NCI-H1694 treated with DMSO at 0.1 percent for 48 hours (cell line): ENCODE measurements at regions not wholly inside any gene's neighbourhood (a gene's known extent, or its start where the extent isn't known, plus 50 kb on each side); places are given as distances from the start of the nearest gene placed in this dataset.

ENCODE experiments used
- DNase-seq: peaks from one replicate; lab custom pipeline; 2025; lab: John Stamatoyannopoulos, UW

DNA sequence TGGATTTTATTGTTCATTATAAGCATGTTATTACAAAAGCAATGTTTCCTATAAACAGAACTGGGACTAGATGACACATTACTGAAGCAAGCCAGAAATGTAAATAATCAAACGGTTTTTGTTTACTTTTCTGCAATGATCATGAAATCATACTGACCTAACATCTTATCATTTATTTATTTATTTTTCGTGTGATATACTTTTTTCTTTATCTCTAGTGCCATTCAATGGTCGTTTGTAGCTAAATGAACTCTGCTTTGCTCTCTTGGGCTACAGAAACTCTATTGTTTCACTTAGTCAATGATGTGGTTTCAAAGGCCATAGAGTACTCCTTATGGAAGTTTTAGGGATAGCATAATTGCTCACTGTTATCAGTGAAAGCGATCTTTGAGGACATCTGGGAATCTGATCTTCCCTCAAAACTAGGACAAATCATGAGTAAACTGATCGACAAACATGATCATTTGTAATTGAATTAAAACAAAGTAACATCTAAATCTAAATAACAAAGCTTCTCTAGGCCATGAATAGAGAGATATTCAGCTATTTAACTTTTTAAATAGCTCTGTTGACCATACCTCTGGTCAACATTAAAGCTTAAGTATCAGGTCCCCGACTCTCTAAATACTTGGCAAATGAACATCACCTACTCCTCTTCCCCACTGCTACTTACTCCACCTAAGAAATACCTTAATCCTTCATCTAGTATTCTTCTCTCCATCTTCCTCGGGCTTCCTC is 933.4 kb downstream of the TFAP2A start:
- no peak for DNase-seq

DNA sequence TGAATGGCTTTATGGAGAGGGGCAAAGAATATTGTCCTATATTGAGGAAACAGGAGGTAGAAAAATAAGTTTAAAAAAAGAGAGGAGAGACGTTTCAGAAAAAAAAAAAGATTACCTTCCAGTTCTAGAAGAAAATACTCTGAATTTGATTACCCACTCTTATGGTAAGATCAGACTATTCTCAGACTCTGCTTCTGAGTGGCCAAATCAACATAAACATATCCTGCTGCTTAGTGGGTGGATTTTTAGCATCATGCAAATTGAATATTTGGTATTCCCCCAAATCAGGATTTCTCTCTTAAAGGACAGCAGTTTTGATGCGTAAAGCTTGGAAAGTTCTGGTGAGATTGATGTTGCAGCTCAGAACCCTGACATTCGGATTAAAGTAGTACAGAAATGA is 946.6 kb downstream of the TFAP2A start:
- no peak for DNase-seq

DNA sequence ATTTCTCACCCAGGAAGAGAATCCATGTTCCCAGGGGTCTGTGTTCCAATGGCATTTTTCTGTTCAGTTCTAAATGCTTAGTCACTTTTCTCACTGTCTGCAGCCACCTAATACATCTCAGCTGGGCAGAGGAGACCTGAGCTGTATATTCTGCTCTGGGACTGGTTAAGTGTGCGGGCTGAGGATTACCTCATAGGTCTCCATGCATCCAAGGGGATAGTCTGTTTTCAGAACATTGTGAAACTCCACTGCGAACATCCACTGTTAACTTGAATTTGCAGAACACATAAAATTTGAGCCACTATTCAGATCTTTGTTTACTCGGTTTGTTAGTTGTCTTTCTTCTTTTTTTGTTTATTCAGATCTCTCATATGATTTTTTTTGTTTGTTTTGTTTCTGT is 947.1 kb downstream of the TFAP2A start:
- no peak for DNase-seq

DNA sequence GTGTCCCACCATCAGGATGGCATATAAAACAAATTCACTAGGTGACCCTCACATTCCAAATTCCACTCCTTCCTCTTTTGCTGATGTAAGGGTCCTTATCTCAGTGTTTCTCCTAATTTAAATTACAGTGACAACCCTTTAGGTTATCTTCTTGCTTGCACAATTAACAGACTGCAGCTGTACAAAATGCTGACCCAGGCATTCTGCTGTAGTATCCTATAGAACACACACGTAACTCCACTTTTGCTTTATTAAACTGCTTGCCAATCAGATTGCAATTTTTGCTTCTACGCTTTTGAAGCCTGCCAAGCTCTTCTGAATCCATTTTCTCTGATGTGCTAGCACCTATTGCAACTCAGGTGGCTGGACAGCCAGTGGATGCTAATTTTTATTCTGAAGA is 950.3 kb downstream of the TFAP2A start:
- DNase-seq = no peak

DNA sequence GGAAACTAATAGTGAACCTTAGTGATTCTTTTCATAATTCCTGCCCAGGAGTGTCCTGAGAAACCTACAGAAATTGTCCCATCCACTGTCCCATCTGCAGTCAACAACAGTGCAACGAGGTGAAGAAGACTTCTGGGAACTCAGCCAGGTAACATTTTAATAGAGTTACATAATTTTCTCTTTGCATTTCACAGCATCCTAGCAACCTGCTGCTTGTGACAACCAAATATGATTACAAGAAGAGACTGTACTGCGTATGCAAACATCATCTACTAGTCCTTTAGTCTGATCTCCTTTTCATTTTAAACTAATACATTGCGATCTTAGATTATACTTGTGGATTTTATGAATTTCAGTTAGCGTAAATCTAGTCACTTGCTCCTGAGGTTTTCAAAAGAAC is 951.6 kb downstream of the TFAP2A start:
- DNase-seq = peak; percentile 2

DNA sequence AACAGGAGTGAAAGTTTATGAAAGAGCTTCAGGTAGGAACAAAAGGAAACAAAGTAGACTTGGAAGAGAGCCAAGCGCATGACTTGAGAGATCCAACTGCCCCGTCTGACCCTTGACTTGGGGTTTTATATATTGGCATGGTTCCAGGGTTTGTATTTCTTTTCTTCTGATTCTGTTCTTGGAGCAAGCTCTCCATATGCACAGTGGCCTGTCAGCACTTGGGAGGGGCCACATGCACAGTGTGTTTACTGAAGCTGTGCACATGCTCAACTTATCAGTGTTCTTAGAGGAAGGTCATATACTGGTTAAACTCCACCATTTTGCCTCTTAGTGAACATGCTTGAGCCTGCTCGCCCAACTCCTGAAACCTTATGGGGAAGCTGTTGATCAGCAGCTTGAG is 953.7 kb downstream of the TFAP2A start:
- no peak for DNase-seq

DNA sequence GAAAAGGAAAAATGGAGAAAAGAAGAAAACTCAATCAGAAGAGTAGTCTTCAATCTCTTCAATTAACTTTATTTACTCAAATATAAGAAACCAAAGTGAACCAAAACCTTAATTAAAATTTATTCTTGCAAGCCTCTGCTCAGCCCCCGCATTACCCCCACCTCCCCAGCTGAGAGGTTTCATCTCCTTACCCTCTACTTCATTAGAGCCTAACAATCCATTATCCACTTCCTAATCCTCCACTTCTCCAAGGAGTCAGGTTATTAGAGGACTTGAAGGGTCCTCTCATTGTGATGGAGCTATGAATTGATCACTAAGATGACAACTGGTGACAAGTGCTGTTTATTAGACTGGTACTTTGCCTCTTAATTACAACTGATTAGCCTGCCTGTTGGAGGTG is 956.5 kb downstream of the TFAP2A start:
- DNase-seq = no peak

DNA sequence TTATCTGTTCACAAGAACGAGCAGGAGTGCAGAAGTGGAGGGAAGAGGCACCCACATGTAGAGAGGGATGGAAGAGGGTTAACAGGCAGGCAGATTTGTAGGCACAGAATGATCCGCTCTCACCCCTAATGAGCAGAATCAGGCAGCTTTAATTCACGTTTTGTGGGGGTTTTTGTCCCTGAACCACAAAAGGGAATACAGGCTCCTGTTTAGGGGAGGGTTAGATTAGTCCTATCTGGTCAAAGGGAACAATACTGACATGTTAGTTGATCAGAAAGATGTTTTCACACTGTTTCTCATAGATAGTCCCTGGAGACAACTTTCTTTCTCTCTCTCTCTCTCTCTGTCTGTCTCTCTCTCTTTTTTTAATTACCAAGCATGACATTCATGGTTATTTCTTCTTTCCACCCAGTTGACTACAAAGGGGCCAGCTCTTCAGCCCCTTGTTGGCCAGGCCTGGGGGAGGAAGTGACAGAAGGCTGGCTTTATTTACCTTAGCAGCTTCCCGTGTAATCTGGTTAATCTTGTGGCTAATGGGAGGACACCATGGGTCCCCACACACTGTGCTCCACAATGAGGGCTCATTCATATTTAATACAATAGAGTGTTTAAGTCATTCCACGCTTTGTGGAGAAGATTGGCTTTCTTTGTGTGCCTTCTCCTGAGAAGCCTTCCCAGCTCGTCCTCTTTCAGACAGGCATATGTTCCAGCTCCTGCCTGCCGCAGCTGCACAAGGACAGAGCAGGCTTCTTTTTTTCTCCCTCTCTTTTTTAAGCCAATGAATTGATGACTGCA is 958.8 kb downstream of the TFAP2A start:
- DNase-seq = no peak

DNA sequence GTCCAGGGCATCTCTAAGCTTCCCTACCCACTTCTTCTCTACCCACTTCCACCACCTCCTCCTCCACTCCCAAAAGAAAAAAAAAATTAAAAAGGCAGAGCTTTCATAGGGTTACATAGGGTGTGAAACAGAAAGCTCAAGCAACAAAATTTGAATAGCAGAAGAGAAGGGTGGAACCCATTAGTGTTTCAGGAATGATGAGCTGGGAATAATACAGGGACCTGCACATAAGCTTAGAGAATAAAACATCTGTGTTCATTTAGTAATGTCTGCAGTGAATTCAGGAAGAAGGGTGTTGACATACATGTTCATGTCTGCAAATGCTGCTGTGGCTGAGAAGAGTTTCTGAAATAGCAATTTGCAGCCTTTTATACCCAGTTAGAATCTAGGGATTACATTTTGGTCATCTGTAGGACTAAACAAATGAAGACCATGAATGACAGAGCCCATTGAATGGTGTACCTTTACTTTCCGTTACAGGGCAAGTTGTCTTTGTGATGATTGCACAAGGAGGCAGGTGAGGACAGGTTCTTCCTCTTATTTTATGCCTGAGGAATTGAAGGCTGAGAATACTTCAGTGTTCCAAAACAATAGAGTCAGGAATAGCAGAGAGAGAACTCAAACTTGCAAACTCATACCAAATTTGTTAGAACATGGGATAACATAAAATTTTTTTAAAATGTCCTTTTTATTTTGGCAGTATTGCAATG is 975.1 kb downstream of the TFAP2A start:
- DNase-seq = no peak

DNA sequence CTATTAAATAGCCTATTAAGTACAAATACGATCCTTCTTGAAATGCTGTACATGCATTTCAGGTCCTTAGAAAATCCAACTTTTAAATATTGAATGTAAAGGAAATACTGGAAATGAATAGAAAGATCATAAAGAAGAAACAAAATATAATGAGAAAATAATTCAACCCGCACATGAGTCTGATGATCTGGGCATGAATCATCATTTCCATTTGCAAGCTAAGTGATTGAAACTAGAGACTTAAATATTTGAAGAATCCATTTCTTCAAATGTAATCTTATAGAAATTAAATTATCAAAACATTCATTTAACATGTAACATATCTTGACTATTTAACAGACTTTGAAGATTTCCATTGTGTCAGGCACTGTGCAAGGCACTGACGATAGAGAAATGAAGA is 977.0 kb downstream of the TFAP2A start:
- DNase-seq = no peak

DNA sequence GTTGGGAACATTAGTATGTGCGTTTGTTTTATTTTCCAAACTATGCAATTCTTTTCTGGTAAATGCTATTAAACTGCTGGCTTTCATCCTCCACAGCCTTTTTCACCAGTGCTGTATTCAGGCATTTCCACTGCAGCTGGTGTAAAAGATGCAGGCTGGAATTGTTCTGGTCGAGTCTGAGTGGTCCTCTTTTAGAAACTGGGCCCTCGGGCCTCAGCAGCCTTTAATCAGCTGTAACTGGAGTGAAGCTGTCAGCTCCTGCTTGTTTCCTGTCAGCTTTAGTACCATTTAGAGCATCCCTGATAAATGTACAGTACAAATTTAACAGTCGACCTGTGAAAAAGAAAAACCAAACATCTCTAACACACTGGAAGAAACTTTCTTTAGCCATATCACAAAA is 979.6 kb downstream of the TFAP2A start:
- no peak for DNase-seq

DNA sequence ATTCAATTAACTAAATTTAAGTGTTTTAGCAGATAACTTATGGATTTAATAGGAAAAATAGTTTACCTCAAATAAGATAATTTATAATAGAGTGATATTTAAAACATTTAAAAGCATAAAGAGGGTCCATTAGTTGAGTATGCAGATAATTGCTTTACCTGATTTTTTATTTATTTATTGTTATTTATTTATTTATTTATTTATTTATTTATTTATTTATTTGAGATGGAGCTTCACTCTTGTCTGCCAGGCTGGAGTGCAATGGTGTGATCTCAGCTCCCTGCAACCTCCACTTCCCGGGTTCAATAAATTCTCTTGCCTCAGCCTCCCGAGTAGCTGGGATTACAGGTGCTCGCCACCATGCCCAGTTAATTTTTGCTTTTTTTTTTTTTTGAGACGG is 982.9 kb downstream of the TFAP2A start:
- DNase-seq = no peak

DNA sequence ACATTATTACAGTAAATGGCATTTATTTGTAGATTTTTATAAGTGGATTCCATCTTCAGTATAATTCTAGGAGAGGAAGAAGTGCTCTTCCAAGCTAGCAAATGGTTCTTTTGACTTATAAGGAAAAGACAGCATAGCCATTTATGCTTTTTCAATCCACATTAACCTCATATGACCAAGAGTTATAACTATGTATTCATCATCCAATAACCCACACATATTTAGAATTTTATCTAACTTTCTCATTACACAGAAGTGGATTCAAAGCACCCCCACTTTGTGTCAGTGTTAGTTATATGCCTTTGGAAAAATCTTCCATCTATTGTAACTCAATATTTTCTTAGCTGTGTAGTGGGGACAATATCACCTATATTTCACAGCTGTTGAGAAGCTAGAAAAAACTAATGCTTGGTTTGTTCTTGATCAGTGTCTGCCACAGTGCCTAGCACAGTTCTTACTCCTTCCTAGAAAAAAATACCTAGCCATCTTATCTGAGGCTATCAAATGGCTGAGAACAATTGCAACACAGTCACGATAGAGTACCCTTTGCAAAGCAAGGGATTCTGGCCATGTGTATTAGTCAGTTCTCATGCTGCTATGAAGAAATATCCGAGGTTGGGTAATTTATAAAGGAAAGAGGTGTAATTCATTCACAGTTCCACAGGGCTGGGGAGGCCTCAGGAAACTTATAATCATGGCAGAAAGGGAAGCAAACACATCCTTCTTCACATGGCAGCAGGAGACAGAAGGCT is 986.3 kb downstream of the TFAP2A start:
- DNase-seq = no peak

DNA sequence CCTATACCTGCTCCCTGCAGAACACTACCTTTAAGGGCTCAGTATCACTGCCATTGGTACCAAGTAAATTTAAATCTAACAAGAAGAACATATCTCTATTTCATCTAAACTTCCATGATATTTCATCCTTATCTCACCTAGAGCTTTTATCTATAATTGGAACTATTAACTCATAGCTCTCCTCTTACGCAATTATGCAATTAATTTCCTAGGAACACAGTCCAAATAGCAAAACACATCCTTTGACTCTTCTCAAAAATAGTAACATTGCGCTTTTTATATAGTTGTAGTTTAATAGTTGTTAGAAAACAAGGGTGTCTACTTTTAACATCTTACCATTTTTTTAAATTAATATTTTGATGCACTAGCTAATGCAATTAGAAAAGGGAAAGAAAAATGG is 986.8 kb upstream of the SLC35B3 start:
- DNase-seq = no peak

DNA sequence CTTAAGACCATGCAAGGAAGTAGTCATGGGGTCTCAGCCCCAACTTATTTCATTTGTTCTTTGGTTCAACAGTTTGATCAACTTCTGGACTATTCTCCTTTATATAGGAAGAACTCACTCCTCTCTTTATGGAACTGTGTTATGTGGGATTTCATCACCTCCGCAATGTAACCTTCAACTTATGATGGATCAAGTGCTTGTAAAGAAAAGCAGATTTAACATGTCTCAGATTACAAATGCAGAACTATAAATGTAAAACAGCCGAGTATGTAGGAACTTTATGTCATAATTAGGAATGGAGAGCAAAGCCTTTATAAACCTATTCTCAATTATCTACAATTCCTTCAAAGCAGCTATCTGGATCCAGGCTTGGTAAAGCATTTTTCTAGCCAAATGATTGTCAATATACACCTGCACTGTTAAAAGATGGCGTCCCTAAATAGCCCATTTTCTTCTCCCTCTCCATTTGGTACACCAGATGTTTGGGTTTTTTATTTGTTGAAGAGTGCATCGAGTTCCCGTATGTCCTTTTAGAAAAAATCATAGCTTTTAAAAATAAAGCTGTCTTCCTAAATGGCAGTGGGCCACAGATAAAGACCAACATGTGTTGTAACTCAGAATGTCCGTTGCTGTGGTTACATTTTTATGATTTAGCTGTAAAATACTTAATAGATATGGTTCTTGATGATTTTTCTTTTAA is 985.1 kb upstream of the SLC35B3 start:
- peak; percentile 72 for DNase-seq

DNA sequence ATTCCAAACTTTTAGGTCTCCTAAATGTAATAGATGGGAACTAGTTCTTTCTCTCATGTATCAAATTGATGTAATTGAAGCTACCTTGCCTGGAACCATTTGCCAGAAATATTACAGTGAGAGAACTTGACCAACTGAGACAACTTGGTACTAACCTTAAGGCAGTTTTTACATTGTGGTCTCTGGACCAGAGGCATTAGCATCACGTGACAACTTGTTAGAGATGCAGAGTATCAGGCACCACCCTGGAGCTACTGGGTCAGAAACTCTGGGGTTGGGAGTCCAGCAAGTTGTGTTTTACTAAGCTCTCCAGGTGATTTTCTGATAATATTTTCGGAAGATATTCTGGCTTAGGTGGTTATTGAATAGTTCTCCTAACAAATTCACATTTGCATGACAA is 982.1 kb upstream of the SLC35B3 start:
- DNase-seq = no peak

DNA sequence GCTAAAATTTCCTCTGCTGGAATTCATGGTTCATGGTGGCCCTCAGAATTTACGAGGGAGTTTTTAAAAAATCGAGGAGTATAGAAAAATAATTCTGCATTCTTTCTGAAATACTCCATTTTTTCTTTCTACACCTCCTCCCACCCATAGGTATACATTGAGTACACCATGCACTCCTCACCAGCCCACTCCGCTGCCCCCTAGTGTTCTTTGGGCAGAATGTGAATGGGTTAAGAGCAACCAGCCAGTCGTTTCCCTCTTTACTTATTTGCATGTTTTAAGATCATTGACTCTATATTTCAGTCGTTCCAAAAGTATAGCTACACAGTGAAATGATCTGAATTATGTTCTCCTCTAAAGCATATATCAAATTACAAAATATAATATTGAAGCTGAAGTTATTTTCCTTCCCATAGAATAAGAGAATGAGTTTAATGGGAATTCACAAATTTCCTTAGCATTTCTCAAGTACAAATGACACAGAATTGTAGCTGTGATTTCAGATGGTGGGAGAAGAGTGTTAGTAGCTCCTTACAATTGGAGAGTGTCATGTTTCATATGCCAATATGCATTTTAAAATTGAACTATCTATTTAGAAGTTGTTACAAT is 977.7 kb upstream of the SLC35B3 start:
- peak; percentile 31 for DNase-seq

DNA sequence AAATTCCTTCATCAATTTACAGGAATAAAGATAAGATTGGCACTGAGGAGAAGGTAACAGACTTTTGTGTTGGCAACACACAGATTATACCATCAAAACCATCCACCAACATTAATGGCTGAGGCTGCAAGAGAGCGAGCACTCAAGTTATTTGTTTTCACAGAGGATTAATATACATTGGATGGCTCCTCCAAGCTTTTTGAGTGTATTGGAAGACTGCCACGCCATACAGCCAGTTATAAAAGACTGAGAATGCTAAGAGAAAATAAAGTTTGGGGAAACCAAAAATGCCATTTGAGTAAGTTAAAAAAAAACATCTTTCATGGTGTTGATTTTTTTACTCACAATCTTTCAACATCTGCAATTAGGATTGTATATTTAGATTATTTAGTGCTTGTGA is 973.8 kb upstream of the SLC35B3 start:
- DNase-seq = no peak

DNA sequence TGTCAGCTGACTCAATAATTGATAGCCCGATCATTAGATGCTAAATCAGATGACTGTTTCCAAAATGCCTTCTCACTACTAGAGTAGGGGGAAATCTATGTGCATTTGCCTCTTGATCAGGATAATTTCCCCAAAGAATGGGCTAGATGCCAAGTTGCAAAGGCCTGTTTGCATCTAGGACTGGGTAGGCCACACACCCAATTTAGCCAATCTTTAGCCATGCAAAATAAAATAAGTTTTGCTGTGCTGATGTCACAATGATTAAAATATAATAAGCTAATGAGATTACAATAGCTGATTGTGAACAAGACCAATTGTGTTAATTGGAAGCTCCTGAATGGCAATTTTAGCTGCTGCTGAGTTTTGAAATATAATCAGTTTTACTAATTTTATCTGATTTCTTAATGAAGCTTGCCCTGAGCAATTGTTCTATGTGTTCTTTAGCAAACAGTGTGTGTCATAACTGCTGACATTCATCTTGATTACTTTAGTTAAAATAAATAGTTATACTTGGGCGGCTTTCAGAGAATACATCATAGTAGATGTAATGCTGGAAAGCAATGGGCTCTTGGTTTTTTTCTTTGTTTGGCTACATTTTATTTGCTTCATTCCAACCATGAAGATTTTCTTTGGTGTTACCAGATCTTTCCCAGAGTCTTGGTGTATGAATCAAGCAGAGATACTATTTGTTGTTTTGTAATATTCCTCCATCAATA is 973.2 kb upstream of the SLC35B3 start:
- no peak for DNase-seq

DNA sequence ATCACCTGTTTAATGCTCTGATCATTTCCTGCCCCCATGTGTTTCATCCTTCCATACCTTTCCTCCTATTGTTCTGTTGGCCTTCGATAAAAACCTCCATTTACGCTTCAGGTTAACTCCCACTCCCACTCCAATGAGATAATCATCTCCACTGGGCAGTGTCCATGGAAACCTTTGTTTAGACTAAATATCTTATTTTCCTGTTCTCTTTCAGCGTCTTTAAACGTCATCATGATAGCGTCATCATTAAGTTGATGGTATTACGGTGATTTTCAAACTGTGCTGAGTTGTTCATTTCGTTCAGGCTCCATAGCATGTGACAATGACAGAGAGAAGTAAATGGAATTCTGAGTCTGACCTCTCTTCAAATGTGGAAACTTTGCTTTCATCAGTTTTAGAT is 970.5 kb upstream of the SLC35B3 start:
- DNase-seq = no peak

DNA sequence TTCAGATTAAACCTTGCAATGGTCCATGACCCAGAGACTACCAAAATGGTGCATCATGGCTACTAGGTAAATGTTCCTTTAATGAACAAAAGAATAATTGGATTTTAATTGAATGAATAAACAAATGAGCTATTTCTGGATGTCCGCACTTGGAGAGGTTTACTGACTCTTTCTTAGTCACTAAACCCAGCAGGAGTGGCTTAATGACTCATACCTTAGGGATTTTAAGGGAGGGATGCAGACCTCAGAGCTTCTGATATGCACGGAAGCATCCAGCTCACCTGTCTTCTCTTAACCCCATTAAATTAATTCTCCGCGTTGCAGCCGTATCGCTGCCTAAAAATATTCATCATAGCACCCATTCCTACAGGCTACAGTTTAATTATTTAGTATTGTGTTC is 970.0 kb upstream of the SLC35B3 start:
- DNase-seq = no peak
